HG02885 (cell line): ENCODE measurements at regions not wholly inside any gene's neighbourhood (a gene's known extent, or its start where the extent isn't known, plus 50 kb on each side); places are given as distances from the start of the nearest gene placed in this dataset.

Experiments used
- ATAC-seq: cut with Tn5 transposase; IDR thresholded peaks from one replicate; pipeline ENCODE4 v1.9.1; 2021; ENCODE audit warnings: mild to moderate bottlenecking; ENCODE audit not compliant: unreplicated experiment, poor library complexity

DNA sequence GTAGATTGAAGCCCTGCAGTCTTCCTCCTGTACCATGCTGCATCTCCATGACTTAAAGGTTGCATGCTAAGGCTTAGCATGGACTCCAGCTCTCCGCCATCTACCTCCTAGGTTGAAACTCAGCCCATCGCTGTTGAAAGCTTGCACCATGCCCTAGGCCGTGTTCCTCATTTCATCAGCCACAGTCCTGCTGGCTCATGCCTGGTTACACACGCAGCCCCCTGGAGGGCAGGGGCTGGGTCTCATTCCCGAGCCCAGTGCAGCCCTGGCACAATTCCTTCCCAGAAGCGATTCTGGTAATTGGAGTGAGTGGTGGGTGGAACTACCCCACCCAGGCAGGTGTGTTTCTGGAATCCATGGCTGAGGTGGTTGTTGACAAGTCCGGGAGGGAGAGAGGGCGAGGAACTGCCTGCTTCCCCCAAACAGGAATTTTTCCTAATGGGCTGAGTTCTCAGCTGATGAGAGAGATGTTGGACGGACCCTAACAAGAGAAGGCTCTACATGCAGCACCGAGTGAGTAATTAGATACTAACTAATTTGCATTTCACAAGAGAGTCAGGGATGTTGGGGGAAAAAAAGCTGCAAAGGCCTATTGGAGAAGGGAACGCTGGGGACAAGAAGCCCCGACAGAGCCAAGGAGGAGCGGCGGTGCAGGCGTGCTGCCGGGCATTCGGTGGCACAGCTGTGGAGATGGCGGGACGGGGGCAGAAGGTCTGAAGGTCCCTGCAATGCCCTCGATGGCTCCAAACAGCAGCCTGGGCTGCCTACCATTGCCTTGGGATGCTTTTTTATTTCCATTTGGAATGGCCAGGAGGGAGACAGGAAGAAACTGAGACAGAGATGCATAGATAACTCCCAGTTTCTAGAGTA is 92.3 kb upstream of the TLE3 start:
- no peak for ATAC-seq

DNA sequence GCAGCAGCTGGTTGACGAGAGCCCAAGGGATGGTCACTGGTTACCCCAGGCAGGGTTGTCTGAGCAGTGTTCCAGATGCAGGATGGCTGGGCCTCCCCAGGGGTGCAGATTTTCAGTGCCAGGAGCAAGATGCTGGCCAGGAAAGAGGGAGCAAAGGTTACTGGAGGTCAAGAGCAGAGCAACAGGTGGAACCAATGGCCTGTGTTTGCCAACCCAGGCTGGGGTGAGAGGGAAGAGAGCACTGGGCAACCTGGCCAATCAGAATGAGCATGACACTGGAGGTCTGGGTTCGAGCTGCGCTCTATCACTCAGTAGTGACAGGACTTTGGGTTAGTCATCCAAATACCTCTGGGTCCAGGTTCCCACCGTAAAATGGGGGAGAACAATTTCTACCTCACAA is 90.6 kb upstream of the TLE3 start:
- ATAC-seq: no peak

DNA sequence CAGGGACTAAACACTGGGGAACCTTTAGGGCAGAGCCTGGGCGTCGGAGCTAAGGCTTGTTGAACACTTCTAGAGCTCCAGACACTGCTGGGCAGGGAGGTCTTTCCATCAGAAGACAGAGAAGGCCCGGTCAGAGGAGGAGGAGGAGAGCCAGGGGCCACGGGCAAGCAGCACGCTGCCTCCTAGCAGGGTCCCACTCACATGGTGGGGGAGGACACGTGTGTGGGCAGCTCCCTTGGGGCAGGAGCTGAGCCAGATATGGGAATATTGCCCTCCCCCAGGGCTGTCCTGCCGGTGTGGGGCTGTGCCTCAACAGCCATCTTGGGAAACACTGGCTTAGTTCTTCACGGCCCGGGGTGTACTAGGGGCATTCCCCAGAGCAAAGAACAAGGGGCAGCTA is 89.6 kb upstream of the TLE3 start:
- ATAC-seq: no peak

DNA sequence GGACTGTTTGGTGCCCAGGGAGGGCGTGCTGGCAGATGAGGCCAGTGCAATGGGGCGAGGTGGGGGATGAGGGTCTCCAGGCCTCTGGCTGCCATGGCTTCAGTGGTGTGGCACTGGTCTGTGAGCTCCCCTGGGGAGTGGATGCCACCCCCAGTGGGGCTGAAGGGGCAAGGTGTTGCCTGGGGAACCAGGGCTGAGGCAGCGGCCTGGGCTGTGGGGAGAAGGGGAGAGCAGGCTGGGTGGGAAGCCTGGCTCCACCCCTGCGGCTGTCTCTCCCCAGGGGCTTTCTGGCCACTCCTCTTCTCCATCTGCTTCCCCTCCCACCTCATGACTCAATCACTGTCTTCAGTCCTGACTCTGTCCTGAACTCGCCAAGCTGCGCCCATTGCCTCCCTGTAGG is 88.4 kb upstream of the TLE3 start:
- ATAC-seq: no peak

DNA sequence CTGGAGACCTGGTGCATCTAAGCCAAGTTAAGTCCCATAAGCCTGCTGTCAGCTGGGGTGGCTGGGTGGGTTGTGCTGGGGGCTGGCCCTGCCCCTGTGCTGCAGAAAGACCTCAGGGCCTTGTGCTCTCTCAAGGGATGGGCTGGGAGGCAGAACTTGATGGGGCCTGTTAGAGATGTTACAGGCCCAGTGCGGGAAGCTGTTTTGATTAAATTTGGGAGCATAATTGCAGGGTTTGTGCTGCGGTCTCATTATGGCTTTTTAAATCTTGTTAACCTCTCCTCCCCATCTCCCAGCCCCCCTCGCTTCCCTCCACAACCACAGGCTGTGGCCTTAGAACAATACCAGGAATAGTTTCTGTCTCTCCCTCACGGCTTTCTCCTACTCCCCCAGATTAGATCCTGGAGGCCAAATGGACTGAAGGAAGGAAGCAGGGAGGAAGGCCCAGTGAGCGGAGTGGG is 87.6 kb upstream of the TLE3 start:
- no peak for ATAC-seq

DNA sequence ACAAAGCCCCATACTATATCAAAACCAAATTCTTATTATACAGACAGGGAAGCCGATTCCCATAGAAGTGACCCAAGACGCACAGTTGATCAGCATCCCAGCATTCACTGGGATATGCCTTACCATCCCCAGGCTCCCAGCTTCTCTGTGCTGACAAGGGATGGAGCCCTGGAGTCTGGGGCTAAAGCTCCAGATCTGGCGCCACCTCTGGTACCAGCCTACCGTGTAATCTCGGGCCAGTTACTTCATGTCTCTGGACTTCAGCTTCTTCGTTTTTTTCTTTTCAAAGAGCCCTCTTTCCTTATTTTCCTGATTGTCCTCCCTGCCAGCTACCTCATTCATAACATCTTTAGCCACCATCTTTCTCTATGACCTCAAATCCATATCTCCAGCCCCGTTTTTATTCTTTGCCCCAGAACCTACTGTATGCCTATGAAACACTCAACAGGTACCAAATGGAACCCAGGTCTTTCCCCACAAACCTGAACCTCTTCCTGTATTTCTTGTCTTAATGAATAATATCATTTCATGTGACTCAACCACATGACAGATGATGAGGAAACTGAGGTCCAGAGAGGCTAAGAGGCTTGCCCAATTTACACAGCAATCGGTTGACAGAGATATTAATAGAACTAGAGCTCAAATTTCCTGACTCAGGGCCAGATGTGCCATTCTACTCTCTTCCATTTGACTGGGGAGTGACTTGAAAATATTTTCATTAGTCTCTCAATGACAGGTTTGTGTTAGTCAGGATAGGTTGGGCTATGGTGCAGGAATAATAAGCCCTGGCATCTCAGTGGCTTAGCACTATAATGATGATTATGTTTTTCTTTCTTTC is 85.4 kb upstream of the TLE3 start:
- no peak for ATAC-seq

DNA sequence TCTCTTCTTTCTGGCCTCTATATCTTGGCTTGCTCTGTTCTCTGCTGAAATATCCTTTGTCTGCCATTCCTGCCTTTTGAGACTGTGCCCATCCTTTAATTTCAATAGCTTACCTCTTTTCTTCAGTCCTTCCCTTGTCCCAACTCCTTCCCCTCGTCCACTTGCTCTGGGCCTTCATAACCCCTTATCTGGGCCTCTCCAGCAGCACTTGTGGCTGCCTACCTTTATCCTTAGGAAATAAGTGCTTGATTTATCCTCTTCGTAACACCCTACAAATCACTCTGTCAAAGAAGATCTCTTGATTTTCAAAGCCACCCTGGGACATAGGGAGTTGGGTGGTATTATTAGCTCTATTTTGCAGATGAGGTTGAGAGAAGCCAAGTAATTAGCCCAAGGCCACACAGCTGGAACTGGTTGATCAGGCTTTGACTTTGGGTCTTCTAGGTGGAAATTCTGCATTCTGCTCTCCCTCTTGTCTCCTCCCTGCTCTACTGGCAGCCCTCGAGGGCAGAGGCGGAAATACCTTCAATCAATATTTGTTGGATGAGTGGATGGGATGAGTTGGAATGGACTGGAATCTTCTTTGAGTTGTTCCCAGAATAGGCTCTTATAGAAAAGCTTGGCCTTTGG is 84.0 kb upstream of the TLE3 start:
- ATAC-seq: no peak

DNA sequence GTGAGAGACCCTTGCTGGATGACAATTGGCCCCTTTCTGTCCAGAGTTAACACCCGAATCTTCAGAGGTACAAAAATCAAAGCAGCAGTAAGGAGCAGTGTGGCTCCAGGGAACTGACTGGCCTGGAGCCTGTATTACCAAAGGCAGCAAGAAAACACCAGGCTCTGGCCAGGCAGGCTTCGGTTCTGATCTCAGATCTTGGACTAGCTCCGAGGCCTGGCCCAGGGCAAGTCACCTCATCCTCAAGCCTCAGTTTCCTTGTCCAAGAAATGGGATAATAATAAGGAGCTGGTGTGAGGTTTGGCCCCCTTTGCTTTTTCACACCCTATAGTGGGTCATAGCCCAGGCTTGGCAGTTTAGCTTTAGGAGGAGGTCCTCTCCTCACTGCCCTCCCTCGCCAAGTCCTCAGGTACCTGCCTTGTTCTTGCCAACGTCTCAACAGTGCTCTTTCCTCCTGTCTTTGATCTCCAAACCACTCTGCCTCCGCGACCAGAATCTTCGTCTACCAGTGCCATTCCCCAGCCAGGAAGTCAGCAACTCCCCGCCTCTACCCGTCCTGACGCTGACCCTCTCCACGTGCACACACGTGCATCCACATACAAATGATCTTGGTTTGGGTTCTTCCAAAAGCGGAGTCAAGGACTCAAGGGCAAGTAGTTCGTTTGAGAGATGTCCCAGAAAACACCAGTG is 82.6 kb upstream of the TLE3 start:
- ATAC-seq: no peak

DNA sequence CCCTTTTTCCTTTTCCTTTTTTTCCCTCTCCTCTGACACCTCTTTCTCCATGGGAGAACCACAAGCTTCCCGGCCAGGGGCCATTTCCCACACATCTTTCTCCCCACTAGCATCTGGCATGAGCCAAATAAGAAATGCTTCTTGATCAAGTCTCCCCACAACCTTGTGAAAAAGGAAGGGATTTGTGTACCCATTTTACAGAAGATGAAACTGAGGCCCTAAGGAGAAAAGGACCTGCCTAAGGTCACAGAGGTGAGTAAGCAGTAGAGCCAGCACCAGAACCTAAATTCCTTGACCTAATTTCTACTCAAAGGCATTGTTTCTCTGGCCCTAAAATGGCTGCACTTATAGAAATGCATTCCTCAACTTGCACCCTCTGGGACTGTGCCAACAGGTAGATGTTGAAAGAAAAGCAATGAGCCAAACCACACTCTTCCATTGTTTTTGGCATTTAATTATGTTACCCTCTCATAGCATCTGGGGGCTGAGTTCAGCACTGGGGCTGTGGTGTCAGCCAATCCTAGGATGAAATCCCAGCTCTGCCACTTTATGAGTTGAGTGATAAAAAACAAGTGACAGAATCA is 81.7 kb upstream of the TLE3 start:
- ATAC-seq: no peak

DNA sequence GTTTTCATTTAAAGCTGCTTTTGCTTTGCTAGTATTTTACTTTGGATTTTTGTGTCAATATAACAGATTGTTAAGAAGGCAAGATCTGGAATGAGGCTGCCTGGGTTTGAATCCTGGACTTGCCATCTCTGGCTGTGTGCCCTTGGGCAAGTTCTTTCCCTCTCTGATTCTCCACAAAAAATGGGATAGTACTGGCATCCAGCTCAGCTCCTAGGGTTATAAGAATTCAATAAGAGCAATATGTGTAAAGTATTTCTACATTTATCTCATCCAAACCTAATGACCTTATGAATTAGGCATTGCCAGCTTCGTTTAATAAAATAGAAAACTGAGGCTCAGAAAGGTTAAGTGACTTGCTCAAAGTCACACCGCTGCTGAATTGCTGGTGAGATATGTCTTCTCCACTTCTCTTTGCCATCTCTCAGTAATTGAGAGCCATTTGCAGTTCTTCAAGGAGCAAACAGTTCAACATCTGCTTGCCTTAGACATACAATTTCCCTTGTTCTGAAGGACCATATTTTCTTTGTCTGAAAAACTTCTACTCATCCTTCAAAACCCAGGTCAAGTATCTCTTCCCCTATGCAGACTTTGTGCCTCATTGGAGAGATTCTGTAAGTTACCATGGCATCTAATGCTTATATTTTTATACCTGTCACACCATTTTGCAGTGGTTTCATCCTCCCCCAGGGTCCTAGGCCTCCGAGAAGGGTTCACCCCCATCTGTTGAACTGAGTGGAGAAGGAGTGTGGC is 80.8 kb upstream of the TLE3 start:
- no peak for ATAC-seq

DNA sequence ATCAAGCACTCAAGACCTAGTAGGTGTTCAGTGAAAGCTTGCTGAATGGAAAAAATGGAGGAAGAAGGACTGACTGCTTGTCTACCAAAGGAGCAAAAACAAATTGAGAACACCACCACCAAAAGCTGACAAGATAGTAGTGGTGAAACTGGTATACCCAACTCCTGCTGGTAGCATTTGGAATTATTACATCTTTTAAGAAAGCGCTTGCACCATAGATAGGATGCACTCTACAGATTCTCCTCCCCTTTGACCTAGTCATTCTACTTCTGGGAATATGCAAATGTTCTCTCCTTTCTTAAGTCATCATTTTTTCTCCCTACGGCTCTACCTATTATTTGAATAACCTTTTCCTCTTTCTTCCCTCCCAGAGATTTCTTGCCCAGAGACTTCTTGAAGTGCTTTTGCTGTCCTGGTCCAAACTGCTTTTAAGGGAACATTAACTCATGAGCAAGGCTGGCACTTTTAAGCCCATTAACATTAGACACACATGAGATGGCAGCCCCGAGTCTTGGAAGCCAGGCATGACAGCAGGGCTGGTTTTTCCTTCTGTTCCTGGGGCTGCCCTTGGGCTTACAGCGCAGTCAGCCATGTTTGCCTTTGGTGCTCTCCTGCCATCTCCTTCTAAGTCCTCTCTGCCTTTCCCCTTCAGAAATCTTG is 75.0 kb upstream of the TLE3 start:
- ATAC-seq: no peak

DNA sequence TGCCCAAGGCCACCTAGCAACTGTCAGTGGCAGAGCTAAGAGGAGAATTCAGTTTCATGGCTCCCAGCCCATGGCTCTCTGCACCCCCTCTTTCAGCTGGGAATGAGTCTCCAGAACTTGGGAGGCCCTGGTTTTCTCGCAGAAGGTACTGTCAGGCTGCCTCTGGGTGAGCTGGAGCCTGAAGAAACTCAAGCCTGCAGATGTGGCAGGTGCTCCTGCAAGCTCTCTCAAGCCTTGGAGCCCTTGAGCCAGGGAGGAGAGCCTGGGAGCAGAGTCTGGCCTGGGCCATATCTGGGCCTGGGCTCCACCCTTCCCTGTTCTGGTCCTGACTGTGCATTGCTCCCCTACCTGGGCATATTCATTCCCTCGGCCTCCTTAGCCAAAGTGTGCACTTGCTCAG is 74.4 kb upstream of the TLE3 start:
- ATAC-seq: no peak

DNA sequence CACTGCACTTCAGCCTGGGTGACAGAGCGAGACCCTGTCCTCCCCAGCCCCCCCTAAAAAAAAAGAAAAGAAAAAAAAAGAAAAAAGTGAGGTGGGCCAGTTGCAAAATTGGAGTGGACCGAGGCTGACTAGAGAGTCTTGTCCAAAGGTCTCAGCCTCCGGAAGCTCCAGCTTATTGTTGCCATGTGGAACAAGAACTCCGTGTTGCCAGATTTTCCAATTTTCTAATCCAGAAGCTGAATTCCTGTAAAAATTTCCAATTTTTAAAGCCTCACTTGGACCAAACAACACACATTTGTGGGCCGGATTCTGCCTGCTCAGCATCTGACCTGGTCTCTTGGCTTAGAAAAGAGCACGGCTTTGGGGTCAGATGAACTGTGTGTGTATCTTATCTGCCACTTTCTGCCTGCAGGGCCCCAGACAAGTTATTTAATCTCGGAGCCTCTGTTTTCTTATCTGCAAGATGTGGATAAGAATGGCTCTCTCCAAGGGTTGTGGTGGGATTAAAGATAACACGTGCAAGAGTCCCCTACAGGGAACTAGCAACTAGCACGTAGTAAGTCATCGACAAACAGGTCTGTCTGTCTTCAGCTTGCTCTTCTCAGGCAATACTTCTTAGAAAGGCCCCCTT is 73.7 kb upstream of the TLE3 start:
- no peak for ATAC-seq

DNA sequence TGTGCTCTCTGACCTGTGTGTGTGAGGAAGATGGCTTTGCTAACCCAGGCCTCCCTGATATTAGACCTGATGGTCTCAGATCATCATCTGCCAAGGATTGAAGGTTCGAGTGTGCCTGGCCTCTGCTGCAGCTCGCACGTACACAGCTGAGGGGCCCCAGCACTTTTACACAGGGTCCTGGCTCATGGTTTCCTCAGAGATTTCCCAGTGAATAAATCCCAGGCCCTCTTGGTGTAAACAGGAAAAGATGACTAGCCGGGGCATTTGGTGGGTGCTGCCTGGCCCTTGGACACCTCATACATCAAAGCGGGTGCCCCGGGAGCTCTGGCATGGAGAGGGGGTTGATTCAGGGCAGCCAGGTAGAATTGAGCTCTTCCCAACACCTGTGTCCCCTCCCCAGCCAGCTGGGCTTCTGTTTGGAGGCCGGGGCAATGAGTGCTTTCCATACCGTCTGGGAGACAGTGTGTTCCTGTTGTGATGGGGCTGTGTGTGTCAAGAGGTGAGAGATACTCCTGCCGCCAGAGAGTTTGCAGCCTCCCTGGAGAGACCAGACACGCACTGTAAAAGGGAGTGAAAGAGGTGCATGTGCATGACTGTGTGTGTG is 72.5 kb upstream of the TLE3 start:
- no peak for ATAC-seq

DNA sequence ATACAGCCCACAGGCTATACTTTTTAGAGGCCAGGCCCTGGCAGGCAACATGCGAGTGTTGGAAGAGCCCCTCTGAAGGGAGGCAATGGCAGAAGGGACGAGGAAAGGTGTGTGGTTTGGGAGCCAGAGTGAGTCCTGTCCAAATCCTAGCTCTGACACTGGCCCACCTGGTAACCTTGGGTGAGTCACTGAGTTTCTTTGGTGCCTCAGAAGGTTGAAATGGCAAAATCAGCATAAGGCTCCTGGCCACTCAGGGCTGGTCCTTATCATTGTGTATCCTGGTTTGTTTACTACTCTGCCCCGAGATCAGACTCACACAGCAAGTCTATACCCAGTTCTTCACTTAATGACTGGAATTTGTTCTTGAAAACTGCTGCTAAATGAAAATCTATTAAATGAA is 71.4 kb upstream of the TLE3 start:
- no peak for ATAC-seq

DNA sequence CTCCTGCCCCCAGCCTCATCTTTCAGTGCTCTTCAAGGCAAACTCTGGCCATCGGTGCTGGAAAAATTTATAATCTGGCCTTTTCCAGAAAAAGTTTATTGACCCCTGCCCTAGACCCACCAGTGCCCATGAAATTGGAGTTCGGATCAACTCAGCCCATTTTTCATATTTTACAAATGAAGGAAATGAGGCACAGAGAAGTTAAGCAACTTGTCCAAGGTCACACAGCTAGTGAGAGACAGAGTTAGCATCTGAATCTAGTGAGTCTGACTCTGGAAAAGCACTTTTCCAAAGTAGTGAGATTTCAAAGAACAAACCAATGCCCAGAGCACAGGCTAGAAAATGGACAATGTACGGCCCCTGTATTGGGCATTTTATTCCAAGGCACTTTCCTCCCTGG is 69.4 kb upstream of the TLE3 start:
- no peak for ATAC-seq

DNA sequence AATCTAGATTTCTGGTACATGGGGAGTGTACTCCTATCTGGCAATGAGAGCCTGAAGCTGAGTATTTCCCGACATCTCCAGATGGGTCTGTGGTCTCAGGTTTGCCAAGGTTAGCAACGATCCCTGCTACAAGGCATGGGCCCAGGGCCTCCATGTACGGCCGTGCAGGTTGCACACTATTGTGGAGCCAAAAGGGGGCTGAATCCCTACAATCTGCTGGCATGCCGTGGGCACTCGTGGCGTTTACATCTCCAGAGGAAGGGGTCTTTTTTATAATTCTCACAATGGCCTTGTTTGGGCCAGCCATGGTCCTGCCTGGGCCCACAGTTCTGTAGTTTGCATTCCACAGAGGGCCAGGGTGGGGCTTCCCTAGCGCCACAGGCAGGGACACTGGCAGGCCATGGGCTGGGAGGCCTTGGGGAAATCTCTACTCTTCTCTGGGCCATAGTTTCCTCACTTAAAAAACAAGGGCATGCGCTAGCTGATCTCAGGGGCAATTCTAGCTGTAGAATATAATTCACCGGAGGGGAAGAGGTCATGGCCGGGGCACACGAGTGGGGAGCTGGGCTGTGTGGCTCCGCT is 68.9 kb upstream of the TLE3 start:
- ATAC-seq: no peak
